Brain microvascular endothelial cell (primary cell): ENCODE measurements at regions not wholly inside any gene's neighbourhood (a gene's known extent, or its start where the extent isn't known, plus 50 kb on each side); places are given as distances from the start of the nearest gene placed in this dataset.

Source experiments
- DNase-seq: peaks from one replicate; pipeline ENCODE4 v3.0.0-alpha.2; 2020
- H3K27ac ChIP-seq: fragments of 250-450 bp; sonication (Bioruptor Pico); 2 replicates; pipeline ENCODE4 v1.5.1; 2020; ENCODE audit warnings: mild to moderate bottlenecking, moderate library complexity
- H3K27me3 ChIP-seq: fragments of 250-450 bp; sonication (Bioruptor Pico); replicated peaks from 2 replicates; pipeline ENCODE4 v1.5.1; 2020; ENCODE audit warnings: mild to moderate bottlenecking
- H3K36me3 ChIP-seq: fragments of 250-450 bp; sonication (Bioruptor Pico); replicated peaks from 2 replicates; pipeline ENCODE4 v1.5.1; 2020; ENCODE audit warnings: mild to moderate bottlenecking
- H3K4me3 ChIP-seq: 2 replicates; pipeline ENCODE4 v1.5.1; 2011; ENCODE audit warnings: low read depth, mild to moderate bottlenecking, control low read depth, low read length, moderate library complexity
- CTCF ChIP-seq: IDR thresholded peaks from 2 replicates; pipeline ENCODE4 v1.5.1; 2011; ENCODE audit warnings: low read depth, mild to moderate bottlenecking, moderate library complexity, low read length, control low read depth, inconsistent platforms; ENCODE audit errors: missing control alignments
- in situ Hi-C: cut with HindIII; loops from 2 replicates; pipeline ENCODE4 v1.10.0; 2017; ENCODE audit warnings: low sequenced_read_pairs, low pct_ligation_motif_present

- no peak for DNase-seq
- Histone ChIP-seq H3K4me3 (no peak overlapping the region), H3K27me3 (no peaks in the 10 kb centered on the region), H3K36me3 (no peaks in the 10 kb centered on the region), H3K27ac (no peak overlapping the region)
- in situ Hi-C loops = no loop called here
- no peak for TF ChIP-seq CTCF
These were observed 353.5 kb upstream of the B3GAT1 start for GRCh38 chr11:134765565-134765964.

GRCh38 chr11:134764966-134765365, 352.9 kb upstream of the B3GAT1 start:
- Histone ChIP-seq H3K36me3 (no peaks in the 10 kb centered on the region), H3K4me3 (no peak overlapping the region), H3K27me3 (no peaks in the 10 kb centered on the region), H3K27ac (no peak overlapping the region)
- in situ Hi-C loops = no loop called here
- TF ChIP-seq CTCF = no peak
- no peak for DNase-seq

GRCh38 chr11:134764367-134764766, 352.3 kb upstream of the B3GAT1 start:
- no peak for DNase-seq
- H3K36me3 ChIP-seq = no peaks in the 10 kb centered on the region
- H3K27ac ChIP-seq = no peak overlapping the region
- in situ Hi-C loops = no loop called here
- no peak for TF ChIP-seq CTCF
- H3K27me3 ChIP-seq = no peaks in the 10 kb centered on the region
- no peak overlapping the region for H3K4me3 ChIP-seq

- Histone ChIP-seq H3K4me3 (peak overlapping the region; percentile 42), H3K27me3 (no peaks in the 10 kb centered on the region), H3K27ac (no peak overlapping the region), H3K36me3 (no peaks in the 10 kb centered on the region)
- in situ Hi-C loops = no loop called here
- no peak for TF ChIP-seq CTCF
- DNase-seq = no peak
These were observed 351.0 kb upstream of the B3GAT1 start for GRCh38 chr11:134763030-134763388.

DNA sequence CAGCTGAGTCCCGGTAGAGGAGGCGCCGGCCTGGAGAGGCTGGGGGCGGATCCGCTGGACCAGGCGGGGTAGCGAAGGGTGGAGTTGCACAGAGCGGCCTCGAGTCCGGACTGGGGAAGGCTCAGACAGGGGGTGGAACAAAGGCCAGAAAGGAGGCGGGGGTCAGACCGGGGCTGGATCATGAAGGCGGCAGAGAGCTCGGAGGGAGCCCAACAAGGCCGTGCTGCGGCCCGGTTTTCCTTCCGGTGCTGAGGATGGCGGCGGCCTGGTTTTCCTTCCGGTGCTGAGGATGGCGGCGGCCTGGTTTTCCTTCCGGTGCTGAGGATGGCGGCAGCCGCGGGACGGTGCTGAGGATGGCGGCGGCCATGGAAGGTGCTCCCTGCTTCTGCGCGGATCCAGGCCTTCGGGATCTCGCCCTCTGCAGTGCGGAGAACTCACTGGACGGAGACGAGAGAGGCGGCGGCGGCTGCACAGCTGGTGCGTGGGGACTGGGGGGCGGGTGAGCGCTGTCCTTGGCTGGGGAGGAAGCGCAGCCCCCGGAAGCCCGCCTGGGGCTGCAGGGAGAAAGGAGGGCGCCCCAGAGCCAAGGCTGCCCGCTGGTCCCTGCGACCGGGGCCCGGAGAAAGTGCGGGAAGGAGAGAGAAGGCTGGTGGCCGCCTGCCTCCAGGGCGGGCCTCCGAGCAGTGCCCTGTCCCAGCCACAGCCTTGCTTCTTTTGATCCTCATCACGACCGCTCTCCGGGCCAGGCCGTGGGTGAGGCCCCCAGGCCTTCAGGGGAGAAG, 350.4 kb upstream of the B3GAT1 start:
- no peaks in the 10 kb centered on the region for H3K36me3 ChIP-seq
- no peak overlapping the region for H3K27ac ChIP-seq
- in situ Hi-C loops = no loop called here
- H3K4me3 ChIP-seq = peak overlapping the region; percentile 42
- no peaks in the 10 kb centered on the region for H3K27me3 ChIP-seq
- DNase-seq = no peak
- TF ChIP-seq CTCF = no peak

DNA sequence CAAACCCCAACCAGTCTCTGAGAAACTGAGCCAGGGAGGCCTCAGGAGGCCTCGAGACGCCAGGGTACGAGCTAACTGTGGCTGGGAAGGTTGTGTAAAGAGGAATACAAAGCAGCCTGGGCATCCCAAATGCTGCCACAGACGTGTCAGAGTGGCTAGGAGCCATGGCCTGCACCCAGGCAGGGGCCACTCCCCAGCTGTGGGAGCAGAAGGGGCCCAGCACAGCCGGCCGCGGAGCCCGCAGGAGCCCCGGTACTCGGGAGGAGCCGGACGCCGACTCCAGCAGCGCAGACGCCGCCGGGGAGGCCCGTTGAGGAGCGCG, 349.8 kb upstream of the B3GAT1 start:
- DNase-seq = no peak
- Histone ChIP-seq H3K27ac (no peak overlapping the region), H3K36me3 (no peaks in the 10 kb centered on the region), H3K27me3 (no peaks in the 10 kb centered on the region), H3K4me3 (peak overlapping the region; percentile 42)
- in situ Hi-C loops = no loop called here
- no peak for TF ChIP-seq CTCF
